ENCODE measurements at regions not wholly inside any gene's neighbourhood (a gene's known extent, or its start where the extent isn't known, plus 50 kb on each side); places are given as distances from the start of the nearest gene placed in this dataset.

- TF ChIP-seq TAF1 (IDR thresholded peaks at IDR 0.05; ENCODE audit: borderline replicate concordance, low read depth, low read length) = no peak
- TF ChIP-seq POLR2A (IDR thresholded peaks at IDR 0.05; ENCODE audit: low read depth, low read length) = no peak
- no peak for TF ChIP-seq POLR2AphosphoS5 (IDR thresholded peaks at IDR 0.05; ENCODE audit: low read depth, low read length)
- DNase-seq (ENCODE audit: insufficient read length) = no peak
- FAIRE-seq = no peak
Measured at GRCh38 chr20:52494244-52494643, 302.7 kb upstream of the ZFP64 start.

- DNase-seq (ENCODE audit: insufficient read length) = no peak
- FAIRE-seq = no peak
- no peak for TF ChIP-seq POLR2A (IDR thresholded peaks at IDR 0.05; ENCODE audit: low read depth, low read length)
Measured at GRCh38 chr20:52493171-52493721, 301.7 kb upstream of the ZFP64 start.

GRCh38 chr20:52490711-52491430 lies 299.3 kb upstream of the ZFP64 start:
- no peak for DNase-seq (ENCODE audit: insufficient read length)
- FAIRE-seq = no peak
- no peak for TF ChIP-seq POLR2AphosphoS5 (IDR thresholded peaks at IDR 0.05; ENCODE audit: low read depth, low read length)

GRCh38 chr20:52484438-52484837 lies 292.9 kb upstream of the ZFP64 start:
- no peak for TF ChIP-seq POLR2AphosphoS5 (IDR thresholded peaks at IDR 0.05; ENCODE audit: low read depth, low read length)
- no peak for TF ChIP-seq POLR2A (IDR thresholded peaks at IDR 0.05; ENCODE audit: low read depth, low read length)
- TF ChIP-seq TAF1 (IDR thresholded peaks at IDR 0.05; ENCODE audit: borderline replicate concordance, low read depth, low read length) = no peak
- no peak for FAIRE-seq
- no peak for DNase-seq (ENCODE audit: insufficient read length)

- no peak for FAIRE-seq
- DNase-seq (ENCODE audit: insufficient read length) = no peak
- TF ChIP-seq POLR2A (IDR thresholded peaks at IDR 0.05; ENCODE audit: low read depth, low read length) (no peak), POLR2AphosphoS5 (IDR thresholded peaks at IDR 0.05; ENCODE audit: low read depth, low read length) (no peak), TAF1 (IDR thresholded peaks at IDR 0.05; ENCODE audit: borderline replicate concordance, low read depth, low read length) (no peak)
Measured at GRCh38 chr20:52483382-52483781, 291.8 kb upstream of the ZFP64 start.

GRCh38 chr20:52482044-52482443 lies 290.5 kb upstream of the ZFP64 start:
- no peak for DNase-seq (ENCODE audit: insufficient read length)
- TF ChIP-seq TAF1 (IDR thresholded peaks at IDR 0.05; ENCODE audit: borderline replicate concordance, low read depth, low read length) (no peak), POLR2A (IDR thresholded peaks at IDR 0.05; ENCODE audit: low read depth, low read length) (no peak), POLR2AphosphoS5 (IDR thresholded peaks at IDR 0.05; ENCODE audit: low read depth, low read length) (no peak)
- no peak for FAIRE-seq

- DNase-seq (ENCODE audit: insufficient read length) (no peak), FAIRE-seq (no peak)
- TF ChIP-seq TAF1 (IDR thresholded peaks at IDR 0.05; ENCODE audit: borderline replicate concordance, low read depth, low read length) (no peak), POLR2A (IDR thresholded peaks at IDR 0.05; ENCODE audit: low read depth, low read length) (no peak), POLR2AphosphoS5 (IDR thresholded peaks at IDR 0.05; ENCODE audit: low read depth, low read length) (no peak)
Measured at GRCh38 chr20:52481443-52481842, 289.9 kb upstream of the ZFP64 start.

- TF ChIP-seq POLR2AphosphoS5 (IDR thresholded peaks at IDR 0.05; ENCODE audit: low read depth, low read length) (no peak), POLR2A (IDR thresholded peaks at IDR 0.05; ENCODE audit: low read depth, low read length) (no peak), TAF1 (IDR thresholded peaks at IDR 0.05; ENCODE audit: borderline replicate concordance, low read depth, low read length) (no peak)
- FAIRE-seq (no peak), DNase-seq (ENCODE audit: insufficient read length) (no peak)
Measured at GRCh38 chr20:52476074-52476750, 284.6 kb upstream of the ZFP64 start.

- DNase-seq (ENCODE audit: insufficient read length) (no peak), FAIRE-seq (no peak)
- no peak for TF ChIP-seq POLR2AphosphoS5 (IDR thresholded peaks at IDR 0.05; ENCODE audit: low read depth, low read length)
- TF ChIP-seq POLR2A (IDR thresholded peaks at IDR 0.05; ENCODE audit: low read depth, low read length) = no peak
- TF ChIP-seq TAF1 (IDR thresholded peaks at IDR 0.05; ENCODE audit: borderline replicate concordance, low read depth, low read length) = no peak
Measured at GRCh38 chr20:52473186-52473585, 281.6 kb upstream of the ZFP64 start.

GRCh38 chr20:52470561-52470960 lies 279.0 kb upstream of the ZFP64 start:
- FAIRE-seq = no peak

GRCh38 chr20:52469128-52469527 lies 277.5 kb upstream of the ZFP64 start:
- DNase-seq (ENCODE audit: insufficient read length) = no peak
- TF ChIP-seq TAF1 (IDR thresholded peaks at IDR 0.05; ENCODE audit: borderline replicate concordance, low read depth, low read length) (no peak), POLR2A (IDR thresholded peaks at IDR 0.05; ENCODE audit: low read depth, low read length) (no peak), POLR2AphosphoS5 (IDR thresholded peaks at IDR 0.05; ENCODE audit: low read depth, low read length) (no peak)
- FAIRE-seq = no peak

More at GRCh38 chr20:52470561-52470960, 279.0 kb upstream of the ZFP64 start:
- DNase-seq (ENCODE audit: insufficient read length) = no peak
- TF ChIP-seq TAF1 (IDR thresholded peaks at IDR 0.05; ENCODE audit: borderline replicate concordance, low read depth, low read length) (no peak), POLR2AphosphoS5 (IDR thresholded peaks at IDR 0.05; ENCODE audit: low read depth, low read length) (no peak), POLR2A (IDR thresholded peaks at IDR 0.05; ENCODE audit: low read depth, low read length) (no peak)

- DNase-seq (ENCODE audit: insufficient read length) = no peak
- no peak for FAIRE-seq
- TF ChIP-seq POLR2A (IDR thresholded peaks at IDR 0.05; ENCODE audit: low read depth, low read length) (no peak), POLR2AphosphoS5 (IDR thresholded peaks at IDR 0.05; ENCODE audit: low read depth, low read length) (no peak), TAF1 (IDR thresholded peaks at IDR 0.05; ENCODE audit: borderline replicate concordance, low read depth, low read length) (no peak)
Measured at GRCh38 chr20:52465991-52466390, 274.4 kb upstream of the ZFP64 start.

Measured in GM12892 (cell line).